T-helper 22 cell (primary cell): ENCODE measurements at regions not wholly inside any gene's neighbourhood (a gene's known extent, or its start where the extent isn't known, plus 50 kb on each side); places are given as distances from the start of the nearest gene placed in this dataset.

Source experiments
- DNase-seq: peaks from one replicate; pipeline ENCODE4 v3.0.0-alpha.2; 2020; ENCODE audit warnings: low read depth

DNA sequence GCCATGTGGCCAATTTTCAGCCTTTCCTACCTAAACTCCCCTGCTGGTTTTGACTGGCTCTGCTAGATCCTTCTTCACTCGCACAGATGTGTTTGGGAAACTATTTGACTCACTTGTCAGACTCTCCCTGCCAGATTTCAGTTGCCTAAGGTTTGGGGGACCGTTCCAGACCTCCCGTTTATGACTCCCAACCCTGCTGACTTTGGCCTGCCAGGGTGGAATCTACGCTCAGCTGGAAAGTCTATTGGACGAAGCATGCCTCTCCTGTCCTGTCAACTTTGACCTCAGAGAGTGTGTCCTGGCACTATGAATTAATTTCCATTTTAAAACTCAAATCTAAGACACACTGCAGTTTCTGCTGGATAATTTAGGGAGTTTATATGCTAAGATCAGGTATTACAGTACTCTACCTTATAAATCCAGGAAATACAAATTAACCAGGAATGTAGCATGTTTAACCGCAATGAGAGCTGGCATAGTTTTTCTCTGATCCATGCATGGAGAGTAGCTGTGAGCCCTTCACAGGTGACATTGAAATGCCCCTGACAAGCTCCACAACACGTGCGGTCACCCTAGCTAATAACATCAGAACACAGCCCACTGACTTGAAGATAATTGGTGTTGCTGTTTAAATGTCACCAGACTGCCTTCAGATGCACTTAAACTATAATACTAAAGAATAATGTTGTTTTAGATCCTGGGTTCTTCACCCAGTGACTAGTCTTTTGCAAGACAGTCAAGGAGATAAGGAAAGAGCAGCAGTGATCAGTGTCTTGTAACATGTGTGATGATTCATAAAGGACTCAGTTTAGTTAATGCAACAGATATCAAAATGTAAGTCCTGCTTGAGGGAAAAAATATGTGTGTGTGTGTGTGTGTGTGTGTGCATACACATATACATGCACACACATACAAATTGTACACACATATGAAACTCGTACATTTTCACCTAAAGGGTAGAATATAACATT lies 223.0 kb upstream of the MCTP2 start:
- no peak for DNase-seq

DNA sequence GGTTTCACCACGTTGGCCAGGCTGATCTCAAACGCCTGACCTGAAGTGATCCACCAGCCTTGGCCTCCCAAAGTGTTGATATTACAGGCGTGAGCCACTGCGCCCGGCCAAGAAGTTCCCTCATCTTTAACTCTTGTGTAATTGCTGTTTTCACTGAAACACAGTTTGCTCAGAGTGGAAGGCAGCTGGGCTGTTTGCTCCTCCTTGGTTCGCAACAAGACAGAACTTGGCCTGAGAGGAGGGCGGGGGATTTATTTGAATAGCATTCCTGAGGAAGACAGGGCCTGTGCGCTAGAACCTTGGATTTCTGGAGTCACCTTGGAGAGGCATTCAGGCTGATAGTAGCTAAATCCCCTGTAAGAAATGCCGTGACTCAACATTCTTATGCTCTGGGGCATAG lies 226.7 kb upstream of the MCTP2 start:
- no peak for DNase-seq

DNA sequence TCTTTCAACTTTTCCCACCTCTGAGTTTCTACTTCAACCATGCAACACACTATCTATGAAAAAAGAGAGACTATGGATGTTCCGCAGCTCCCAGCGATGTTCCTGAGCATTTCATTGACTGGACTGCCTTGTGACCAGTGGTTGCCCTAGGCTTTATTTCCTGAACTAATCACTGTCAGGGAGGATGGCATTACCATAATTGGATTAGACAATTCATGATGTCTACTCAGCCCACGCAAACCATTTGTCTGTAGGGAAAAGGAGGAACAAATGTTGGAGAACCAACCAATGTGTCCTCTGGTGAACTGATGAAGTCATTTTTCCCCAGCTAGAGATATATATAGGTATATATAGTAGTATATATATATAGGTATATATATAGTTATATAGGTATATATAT lies 229.3 kb upstream of the MCTP2 start:
- DNase-seq: no peak

DNA sequence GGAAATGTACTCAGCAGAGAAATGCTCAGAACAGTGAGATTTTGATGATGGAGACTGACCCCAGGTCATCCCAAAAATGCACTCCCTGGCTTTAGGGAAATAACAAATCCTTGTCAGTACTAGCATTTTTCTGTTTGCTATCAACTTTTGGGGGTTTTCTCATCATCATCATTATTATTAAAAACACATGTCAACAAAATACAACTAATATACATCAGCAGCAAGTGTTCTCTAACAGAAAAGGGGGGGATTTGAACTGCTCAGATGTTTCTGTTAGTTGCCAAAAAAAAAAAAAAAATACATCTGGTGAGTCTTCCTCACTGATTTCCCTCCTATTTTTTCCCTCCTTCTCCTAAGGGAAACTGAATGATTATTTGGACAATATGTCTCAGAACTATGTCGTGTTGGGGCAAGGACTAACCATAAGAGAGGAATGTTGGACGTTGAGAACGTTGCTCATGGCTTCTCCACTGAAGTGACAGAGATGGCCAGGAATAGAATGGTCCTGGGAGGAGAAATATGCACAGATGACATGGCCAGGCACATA lies 230.0 kb upstream of the MCTP2 start:
- no peak for DNase-seq

DNA sequence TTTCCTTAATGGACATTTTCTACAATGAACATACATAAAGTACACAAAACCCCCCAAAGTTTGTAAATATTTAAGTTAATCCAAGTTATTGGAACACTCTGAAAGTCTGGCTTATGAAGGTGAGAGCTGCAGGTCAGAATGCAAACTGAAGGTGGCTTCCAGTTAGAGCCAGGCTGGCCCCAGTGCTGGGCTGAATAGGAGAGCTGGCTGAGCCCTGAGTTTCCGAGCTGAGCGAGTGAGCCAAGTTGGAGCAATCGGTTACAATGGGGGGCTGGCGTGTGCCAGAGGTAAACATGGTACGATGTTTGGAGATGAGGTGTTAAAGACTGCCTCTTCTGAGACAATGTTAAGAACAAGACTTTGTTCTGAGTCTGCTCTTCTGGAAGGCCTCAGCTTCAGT lies 230.8 kb upstream of the MCTP2 start:
- no peak for DNase-seq

DNA sequence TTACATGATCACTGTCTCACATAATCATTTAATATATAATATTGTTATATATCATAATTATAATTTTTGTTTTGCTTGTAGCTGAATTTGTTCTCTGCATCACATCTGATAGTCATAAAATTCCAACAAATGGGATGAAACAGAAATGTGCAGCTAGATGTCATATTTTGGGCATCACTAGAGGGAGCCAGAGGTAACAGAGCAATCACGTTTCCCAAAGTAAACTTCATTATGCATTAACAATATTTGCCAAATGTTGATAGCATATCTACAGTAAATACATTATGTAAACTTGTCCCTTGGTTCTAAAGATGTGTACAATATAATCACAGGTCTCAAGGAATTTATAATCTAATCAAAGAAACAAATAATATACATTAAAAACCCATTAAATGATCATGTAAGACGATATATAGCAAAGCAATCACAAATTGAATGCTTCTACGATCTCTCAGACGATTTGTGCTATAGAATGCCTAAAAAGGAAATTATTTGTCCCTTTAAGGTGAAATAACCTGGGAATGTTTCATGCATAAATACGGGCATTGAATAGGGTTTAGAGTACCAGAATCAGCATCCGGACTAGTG lies 234.2 kb upstream of the MCTP2 start:
- DNase-seq: no peak

DNA sequence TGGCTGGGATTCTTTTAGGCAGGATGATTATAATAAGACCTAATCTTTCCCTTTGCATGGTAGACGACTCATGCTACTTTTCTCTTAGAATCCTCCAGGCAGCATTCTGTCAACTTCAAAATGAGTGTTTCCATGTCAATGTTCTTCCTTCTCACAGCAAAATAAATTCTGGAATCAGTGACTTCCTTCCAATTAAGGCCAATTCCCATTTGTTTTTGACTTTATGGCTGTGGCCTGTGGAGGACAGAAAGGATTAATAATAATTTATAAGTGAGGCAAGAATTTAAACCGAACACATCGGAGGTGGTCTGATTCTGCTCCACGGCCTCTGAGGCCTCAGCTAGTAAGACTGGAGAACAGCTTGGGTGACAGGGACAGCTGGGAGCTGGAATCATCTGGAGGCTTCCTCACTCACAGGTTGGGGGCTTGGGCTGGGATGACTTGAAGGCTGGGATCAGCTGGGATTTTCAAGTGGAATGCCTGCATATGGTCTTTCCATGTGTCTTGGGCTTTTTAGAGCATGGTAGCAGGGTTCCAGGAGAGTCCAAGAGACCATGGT lies 241.8 kb upstream of the MCTP2 start:
- no peak for DNase-seq

DNA sequence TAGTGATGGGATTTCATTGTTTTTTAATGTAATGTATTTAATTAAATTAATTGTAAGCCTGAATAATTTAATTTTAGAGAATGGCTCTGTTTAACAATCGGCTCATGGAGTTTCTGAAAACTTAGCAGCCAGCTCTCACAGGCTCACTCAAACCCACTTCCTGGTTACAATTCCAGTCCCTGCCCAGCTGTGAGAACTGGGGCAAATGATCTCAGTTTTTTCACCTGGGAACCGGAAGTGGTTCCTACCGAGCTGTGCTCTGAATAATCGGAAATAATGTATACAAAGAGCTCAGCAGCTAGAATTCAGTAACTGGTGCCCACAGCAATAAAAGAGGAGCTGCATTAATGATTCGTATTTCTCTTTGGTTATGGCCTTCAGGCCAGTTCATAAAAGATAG lies 244.3 kb upstream of the MCTP2 start:
- no peak for DNase-seq

DNA sequence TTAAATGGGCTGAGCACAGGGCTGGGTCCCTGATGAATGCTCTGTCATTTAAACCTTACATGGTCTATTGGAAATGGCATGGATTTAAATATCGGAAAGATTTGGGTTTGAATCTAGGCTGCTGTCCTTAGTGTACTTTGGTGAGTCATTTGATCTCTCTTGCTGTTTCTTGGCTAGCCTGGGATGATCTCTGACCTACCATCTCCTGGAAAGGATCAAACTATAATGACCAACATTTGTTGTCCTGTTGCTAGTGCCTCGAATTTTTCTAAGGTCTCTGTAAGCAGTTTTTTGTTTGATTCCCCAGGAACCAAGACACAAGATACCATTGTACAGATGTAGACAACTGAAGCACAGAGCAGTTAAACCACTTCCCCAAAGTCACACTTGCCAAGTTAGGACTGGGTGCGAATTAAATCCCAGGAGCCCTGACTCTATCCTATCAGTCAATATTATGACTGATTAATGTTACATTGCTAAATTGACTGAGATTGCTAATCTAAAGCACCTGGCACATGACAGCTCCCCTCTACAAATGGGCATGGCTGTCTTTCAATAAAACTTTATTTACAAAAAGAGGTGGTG lies 244.9 kb upstream of the MCTP2 start:
- no peak for DNase-seq

DNA sequence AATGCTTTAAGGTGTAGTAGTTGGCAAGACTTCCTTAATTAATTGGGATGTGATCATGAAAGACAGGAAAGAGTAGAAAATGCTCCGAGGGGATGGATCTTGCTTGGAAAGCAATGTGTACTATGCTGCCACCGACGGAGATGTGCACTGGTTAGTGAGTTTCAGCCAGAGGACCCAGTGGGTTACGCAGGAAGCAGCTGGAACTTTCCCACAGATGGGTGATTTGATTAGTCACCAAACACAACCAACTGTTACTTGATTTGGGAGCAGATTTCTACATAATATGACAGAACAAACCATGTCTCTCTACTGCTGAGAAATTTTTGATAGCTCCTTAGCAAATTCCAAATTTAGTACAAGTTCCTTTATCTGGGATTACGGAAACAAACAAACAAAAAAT lies 245.4 kb upstream of the MCTP2 start:
- no peak for DNase-seq

DNA sequence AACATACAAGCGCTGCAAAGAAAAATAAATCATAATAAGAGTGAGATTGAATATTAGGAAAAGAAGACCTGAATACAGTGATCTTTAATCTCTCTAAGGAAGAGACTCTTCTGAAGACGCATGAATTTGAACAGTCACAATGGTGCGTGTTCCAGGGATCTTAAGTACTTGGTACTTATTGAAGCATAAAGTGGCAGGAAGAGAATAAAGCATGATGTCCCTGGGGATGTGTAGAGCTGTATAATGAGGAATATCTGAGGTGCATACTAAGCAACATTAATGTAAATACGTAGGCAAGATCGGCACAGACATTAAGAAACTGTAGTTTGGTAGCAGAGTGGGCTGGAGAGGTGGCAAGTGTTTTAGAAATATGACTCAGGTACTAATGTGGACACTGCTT lies 246.2 kb upstream of the MCTP2 start:
- DNase-seq: no peak

DNA sequence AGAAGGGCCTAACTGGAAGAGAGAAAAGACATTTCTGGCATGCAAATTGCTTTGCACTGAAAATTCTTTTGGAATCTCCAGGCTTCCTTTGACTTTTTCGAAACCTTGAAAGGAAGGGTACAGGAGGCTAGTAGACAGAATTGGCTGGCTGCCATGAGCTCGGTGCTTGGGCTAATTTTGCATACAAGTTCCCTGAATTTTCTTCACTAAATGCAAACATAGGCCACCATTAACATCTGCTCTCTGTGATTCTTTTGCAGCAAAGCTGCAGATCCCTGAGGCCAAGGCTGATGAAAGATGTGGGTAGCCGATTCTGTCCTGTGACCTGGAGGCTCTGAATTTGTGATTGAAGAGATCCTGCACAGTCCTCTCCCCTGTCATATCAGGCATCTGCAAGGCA lies 247.8 kb upstream of the MCTP2 start:
- no peak for DNase-seq

DNA sequence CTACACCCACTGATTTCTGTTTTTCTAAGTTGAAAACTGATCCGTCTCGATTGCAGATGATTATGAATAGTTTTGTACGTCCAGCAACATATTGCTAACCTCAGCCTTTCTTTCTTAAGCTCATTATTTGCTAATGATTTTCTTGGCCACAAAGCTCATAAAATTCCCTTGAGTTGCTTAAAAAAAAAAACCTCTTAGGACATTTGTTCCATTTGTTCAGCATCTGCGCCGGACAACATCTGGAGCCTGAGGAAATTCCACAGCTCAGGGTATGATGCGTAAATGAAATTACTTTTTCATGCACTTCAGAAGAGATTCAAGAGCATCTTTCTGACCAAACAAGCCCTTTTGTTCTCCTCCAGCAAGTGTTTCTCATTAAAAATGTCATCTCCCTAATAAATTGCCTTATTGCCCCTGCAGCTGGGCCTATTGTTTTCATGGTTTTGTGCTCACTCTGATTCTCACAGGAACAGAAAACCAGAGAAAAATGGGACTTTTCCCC lies 249.1 kb upstream of the MCTP2 start:
- DNase-seq: no peak

DNA sequence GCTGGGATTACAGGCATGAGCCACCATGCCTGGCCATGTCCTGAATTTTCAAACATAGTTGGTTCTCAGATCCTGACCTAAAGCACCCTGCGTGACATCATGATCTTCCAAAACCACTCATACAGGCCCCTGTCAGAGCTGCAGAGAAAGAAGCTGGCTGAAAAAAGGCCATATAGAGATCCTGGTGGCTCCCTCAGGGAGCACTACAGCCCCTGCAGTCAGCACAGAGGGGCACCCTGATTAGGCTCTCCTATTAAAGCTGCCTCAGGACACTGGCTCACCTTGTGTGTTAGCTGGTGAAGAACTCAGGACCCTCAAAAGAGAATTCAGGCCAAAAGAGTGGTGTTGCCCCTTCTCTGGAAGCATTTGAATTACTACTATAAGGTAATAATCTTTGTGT lies 249.7 kb upstream of the MCTP2 start:
- no peak for DNase-seq

DNA sequence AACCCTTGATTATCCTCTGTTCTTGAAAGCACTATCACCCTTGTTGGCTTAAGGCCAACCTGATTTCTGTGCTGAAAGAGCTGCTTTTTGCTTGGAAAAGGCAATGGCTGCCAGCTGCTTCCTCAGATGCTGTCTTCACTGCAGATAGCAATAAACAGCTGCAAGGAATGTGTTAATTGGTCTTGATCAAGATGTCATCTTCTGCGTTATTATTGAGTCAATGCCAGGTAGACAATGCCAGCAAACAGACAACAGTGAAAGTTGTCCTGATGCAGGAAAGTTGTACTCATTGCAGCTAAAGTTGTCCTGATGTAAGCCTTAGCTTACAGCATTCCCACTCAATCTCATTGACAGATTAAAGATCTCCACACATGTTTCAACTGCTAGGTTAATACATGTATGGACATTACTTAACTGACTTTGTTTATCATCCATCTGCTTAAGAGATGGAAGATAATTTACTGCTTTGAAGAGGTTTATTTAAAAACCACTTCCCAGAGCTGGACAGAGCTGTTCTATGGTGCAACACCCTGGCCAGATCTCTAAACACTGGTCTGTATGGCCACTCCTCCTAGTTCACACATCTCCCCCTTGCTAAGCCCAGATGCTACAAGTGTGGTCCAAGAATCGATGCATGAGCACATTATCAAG lies 251.0 kb upstream of the MCTP2 start:
- no peak for DNase-seq

DNA sequence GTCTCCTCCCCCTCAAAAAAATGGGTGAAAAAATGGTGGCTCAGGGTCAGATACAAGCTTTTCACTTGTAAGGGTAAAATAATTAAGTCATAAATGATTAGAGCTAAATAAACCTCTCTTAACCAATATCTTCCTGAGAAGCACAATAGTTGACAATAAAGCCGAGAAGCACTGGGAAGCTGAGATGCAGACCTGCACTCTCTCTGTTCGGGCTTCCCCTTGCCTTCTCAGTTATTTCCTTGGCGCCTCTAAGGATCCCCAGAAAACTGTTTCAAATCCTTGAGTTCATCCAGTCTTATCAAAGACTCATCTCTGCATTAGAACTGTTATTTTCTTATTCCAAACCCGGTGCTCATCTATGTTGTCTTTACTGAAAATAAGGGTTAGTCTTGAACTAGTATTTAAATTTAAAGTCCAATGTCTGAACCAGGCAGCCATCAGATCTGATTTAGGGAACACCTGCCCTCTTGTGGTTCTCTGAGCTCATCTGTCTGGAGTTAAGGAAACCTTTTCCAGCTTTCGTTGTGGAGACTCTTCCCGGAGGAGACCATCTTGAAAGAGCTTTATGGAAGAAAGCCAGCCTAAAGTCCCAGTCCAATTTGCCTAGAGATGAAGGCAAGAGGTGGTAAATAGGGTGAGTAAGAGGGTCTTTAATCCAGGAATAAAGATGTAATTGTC lies 256.4 kb upstream of the MCTP2 start:
- DNase-seq: no peak

DNA sequence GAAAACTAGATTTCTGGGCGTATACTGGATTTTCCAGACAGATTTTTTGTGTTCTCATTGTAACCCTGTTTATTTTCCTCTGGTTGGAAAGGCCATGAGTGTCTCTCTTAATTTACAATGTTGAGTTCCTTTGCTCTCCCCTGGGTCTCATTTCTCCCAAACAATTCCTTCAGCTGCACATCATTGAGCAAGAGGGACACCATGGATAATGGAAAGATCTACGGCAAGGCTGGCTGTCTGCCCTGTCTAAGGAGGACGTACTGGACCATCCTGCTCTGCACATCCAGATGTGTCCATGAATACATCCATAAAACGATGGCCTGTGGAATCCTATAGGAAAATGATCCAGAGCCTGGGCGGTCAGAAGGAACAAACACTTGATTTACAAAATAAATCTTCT lies 258.1 kb upstream of the MCTP2 start:
- no peak for DNase-seq

DNA sequence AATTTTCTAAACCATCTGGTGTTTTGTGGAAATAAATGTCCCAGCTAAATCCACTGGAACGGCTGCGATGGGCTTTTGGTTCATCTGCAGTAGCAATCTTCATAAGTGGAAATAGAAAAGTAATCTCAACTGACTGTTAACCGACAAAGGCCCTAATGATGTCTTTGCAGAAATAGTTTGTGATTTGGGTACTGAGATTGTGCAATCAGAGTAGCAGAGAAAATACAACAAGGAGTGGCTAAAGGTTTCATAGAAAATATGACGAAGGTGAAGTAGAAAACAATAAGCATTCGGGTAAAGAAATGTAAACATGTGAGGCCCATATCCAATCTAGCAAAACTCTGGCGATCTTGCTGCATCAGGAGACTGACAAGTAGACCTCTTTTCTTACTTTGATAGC lies 262.6 kb upstream of the MCTP2 start:
- no peak for DNase-seq

DNA sequence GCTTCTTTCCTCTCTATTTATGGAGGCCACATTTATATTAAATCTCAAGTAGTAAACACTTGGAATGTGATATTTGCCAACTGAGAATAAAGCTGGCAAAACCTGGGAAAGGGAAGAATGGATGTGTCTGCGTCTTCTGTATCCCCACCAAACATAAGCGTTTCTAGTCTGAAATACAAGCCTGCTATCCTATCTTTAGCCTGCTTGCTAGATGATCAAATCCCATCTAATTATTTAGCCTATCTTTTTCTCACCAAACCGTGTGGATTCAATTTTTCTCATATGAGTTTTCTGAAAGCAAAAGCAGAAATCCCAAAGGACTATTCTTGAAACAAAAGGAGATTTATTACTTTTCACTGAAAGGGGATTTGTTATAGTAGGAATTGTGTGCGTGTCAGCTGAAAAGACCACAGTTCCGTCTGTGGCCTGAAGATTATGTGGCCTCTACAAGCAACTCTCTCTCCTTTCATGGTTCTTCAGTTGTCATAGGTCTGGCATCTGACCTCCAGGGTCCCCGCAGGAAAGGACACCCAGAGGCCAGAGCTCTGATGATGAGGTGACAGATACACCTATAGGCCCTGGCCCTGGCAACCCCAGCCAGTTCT lies 266.0 kb upstream of the MCTP2 start:
- no peak for DNase-seq

DNA sequence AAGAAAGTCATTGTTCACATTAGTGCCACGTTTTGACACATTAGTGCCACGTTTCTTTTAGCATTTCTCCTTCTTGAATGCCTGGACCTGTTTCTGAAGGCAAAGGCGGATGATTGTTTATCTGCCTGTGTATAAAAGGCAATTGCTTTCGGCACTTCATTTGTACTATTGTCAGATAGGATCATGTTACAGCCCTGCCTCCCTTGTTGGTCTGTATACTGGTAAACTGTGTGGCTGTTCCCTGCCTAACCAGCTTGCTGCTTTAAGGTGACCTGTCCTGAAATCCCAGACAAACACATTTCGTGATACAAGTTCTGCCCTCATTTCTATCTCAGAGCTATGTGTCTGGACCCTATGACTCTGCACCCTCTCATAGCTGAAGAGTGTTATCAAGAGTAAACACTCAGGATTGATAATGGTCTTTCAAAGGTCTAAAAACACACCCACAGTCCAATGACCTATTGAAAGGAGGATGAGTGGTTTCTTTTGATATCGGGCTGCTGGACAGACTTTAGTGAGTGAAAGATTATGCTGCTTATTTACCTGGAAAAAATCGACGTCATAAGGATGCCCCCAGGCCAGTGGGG lies 276.3 kb upstream of the MCTP2 start:
- DNase-seq: no peak

DNA sequence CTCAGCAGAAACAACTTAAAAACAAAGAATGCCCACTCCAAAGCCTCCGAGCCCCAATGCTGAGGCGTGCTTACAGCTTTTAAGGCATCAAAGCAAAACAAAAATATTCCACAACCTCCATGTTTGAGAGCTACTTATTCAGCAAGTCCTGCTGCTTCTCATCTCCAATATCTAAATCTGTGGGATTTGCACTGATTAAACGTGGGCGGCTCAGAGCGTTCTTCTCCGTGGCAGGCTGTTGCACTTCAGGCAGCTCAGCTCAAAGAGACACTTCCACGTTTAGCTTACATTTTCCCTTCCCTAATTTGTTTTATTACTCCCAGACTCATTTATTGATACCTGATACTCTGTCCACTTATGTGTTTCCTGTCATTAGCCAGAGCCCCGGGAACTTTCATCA lies 282.6 kb upstream of the MCTP2 start:
- no peak for DNase-seq
